Activated T-cell treated with anti-CD3 and anti-CD28 coated beads for 1 hour (primary cell): ENCODE measurements at regions not wholly inside any gene's neighbourhood (a gene's known extent, or its start where the extent isn't known, plus 50 kb on each side); places are given as distances from the start of the nearest gene placed in this dataset.

Source experiments
- DNase-seq: peaks from one replicate; pipeline ENCODE4 v3.0.0-alpha.2; 2020; ENCODE audit warnings: low read depth

DNA sequence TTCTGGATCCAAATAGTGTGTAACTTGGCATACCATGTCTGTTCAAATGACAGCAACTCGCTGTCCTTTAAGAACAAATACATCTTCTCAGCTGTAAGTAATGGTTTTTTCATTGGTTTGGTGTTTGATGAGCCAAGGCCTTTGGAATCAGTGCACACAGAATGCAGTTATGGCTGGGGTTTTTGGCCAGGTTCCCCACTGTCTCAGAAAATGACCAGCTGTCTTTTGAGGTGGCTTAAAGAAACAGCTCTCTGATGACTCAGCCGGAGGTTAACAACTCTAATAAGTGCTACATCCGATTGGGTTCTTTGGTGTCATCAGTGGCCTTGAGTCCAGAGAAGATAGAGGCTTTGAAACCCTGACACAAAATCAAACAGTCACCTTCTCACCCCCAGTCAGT, 688.4 kb downstream of the REEP3 start:
- no peak for DNase-seq

DNA sequence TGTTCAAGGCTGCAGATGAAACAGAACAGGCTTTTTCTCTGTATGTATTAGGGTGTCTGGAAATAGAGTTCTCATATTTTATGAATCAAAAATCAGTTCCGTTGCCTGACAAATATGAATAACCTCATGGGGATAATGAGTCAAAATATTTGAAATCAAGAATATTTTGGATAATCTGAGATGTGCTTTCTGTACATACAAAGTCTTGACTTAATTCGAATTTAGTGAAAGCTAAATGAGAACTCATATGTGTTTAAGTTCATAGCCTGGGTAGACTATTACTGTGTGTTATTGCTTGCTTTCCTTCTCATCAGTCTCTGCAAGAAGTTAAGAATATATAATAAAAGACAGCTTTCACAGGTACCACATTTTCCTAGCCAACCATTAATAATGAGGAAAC, 689.0 kb downstream of the REEP3 start:
- DNase-seq = no peak

DNA sequence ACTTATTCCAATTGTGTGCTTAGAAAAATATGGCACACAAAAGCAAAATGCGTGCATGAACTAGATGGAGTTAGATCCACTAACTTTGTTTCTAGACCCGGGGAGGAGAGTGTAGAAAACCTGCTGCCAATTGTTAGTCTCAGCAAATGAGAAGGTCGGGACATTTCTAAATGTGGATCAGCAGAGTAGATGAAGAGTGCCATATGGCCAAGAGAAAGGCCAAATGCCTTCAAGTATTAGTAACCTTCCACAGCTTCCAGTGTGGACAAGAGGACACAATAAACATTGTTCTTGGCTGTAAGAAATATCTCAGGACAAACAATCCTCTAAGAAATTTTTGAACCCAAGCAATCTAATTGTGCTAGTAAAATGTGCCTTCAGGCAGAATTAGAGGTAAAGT, 690.3 kb downstream of the REEP3 start:
- DNase-seq = no peak

DNA sequence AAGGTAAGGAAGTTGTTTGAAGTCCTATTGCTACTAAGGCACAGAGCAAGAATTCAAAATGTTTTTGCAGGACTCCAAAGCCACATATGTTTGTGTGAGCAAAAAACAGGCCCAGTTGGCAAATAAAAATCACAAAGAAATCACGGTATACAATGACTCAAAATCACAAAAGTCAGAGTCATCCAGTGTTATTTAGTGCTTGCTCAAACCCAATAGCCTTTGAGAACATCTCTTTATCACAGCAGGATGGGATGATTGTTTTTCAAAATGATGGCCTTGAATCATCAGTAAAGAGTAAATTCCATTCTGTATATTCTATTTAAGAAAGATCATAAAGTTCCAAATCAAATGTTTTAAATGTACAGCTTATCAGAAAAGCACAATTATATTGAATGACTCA, 693.9 kb downstream of the REEP3 start:
- no peak for DNase-seq

DNA sequence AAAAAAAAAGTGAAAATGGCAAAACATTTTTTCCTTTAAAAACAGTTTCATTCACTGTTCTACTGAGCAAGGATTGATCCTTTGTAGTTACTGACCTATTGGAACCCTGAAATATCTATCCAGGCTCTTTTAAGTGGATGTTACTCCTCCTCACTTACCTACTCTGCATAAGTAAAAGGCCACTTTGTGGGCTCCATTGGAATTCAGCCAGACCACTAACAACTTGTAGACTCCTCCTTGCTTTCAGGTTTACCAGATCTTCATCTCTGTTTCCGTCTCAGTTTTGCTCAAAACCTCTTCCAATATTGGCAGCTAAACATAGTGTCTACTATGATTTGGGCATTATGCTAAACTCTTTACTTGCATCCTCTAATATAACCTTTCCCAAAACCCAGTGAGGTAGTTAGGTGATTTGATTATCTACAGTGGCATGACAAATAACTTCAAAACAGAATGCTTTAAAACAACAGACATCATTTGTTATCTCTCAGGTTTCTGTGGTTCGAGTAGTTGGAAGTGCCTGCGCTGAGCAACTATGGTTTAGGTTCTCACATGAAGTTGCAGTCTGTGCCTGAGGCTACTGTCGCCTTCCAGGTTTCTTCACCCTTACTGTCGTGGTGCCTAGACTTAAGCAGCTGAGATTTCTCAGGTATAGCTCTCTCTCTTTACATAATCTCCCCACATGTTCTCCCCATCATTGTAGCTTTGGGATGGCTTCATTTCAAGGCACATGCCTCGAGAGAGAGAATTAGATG, 698.2 kb downstream of the REEP3 start:
- no peak for DNase-seq

DNA sequence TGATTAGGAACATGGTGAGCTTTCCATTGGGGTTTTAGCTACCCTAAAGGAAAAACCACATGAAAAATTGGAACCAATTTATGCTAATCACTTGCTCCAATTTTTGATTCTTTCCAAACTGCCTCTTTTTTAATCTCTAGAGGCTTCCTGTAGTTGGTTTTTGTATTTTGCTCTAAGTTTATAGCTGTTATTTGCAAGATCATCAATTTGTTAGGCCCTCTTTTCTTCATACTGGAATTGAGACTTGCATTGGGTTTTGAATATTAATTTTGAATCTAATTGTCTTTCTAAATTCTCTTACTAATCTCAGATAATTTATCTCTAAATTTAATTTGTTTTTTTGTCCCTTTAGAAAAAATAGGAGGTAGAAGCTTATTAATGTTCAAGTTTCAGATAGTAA, 713.3 kb downstream of the REEP3 start:
- DNase-seq = no peak

DNA sequence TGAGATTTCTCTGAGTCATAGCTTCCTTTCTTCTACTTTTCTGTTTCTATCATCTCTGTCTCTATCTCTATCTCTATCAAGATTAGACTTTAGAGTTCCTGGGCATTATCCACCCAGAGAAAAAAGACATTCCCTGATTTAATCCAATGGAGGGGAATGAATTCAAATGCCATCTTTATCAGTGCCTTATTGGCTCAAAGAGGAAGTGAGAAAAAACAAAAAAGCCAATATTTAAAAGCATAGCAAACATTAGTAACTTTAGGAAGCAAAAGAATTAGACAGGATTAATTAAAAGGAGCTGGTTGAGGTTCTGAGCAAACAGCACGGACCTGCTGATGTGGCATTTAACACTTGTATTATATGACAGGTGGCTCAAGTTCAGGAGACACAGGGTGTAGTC, 736.5 kb downstream of the REEP3 start:
- no peak for DNase-seq

DNA sequence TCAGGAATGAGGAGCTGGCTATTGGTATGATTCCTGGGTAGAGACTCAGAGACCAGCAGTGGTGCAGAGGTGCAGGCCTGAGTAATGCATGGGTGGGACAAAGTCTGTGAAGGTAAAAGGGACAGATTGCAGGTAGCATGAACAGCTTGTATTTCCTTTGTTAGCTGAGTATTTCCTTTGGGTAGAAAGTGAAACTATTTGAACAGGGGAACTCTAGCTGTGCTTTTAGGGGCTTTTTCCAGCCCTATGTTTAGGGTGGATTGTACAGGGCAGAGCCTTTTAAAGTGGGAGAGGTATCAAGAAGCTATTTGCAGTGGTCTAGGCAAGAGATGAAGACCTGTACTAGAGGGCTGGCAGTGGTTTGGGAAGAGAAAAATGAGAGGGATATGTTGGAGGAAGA, 739.9 kb downstream of the REEP3 start:
- DNase-seq = no peak

DNA sequence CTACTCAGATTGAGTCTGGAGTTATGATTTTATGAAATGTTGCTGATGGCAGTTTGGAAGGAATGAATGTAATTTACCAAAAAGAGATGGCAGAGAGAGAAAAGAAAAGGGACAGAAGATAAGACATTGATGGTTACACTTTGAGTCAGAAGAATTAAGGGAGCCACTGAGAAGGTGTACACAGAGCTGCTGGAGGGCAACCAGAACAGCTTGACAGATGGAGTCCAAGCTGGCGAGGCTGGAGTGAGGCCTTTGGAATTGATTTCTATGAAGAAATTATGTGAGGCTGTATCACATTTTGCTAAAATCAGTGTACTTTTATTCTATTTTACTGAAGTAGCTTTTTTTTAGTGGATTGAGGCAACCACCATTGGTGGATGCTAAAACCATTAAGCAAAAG, 740.5 kb downstream of the REEP3 start:
- DNase-seq = no peak

DNA sequence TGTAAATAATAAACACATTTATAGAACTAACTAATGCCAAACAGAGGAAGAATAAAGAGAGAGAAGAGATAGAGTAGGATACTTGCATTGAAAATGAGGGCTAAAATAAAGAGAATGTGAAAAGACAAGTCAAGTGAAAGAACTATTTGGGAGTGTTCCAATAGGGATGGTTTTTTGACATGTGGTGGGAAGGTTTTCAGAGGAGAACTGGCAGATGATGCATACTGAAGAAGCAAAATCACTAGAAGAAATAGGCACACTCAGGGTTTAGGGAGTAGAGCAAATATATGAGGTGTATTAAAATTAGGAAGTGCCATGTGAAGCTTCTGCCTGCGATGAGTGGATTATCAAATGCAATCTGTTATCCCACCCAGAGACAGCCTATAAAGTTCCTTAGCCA, 744.8 kb downstream of the REEP3 start:
- no peak for DNase-seq

DNA sequence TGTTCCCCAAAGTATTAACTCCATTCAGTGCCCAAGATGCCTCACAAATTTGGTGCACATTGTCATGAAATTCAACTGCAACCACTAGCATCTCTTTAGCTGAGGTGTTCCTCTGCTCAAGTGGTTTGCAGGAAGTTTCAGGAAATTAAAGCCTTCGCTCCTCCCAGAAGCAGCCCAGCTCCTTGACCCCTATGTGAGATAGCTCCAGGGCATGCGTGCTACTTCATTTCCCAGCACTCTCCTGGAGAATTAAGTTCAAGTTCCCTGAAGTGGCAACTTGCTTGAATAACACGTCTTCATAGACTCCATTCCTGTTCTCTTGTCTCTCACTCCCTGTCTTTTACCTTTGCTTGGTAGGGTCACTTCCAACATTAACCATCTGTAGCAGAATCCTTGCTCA, 750.3 kb downstream of the REEP3 start:
- DNase-seq = no peak

DNA sequence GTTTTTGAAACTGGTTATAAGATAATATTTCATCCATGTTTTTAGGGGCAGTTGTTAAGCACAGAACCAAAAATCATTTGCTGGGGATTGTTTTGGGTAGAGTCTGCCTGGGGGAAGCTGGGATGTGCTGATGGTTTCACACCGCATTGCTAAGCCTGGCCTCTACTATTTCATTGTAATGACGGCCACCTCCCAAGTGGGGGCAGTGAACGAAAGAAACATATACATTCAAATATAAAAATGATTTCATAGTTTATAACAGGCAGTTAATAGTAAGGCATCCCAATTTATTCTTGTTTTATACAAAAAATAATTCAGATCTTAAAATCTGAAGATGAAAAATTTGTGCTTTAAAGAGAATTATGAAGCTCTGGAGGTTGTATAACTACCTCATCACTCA, 750.8 kb downstream of the REEP3 start:
- no peak for DNase-seq

DNA sequence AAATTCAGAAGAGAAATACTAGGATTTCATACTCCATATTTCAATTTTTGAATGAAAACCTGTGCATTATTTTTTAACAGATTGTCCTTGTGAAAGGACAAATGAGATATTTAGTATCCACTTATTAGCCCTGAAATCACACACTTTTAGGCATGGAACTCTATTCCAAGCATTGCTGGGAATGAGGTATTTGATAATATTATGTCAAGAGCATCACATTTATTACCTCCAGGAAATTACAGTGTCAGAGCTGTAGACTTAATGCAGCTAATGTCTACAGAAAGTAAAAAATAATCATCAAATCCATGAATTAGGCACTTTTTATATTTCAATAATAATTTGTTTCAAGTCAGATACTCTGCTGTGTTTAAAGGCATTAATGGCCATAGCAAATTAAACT, 753.8 kb downstream of the REEP3 start:
- no peak for DNase-seq

DNA sequence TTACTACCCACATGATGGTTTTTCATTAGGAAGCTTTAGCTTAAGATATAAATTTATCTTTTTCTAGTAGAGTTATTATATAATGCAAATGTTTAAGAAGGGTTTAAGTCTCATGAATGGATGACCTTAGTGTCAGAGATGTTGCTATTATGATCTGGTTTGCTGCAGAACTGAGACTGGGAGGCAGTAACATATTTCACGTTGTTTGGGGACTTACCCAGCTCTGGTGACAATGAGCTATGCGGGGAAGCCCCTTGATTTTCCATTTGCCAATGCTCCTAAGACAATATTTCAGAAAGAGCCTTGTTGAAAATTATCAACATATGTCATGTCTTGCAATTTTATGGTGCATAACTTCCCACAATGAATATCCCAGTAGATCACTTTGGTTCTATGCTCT, 754.6 kb downstream of the REEP3 start:
- DNase-seq = no peak

DNA sequence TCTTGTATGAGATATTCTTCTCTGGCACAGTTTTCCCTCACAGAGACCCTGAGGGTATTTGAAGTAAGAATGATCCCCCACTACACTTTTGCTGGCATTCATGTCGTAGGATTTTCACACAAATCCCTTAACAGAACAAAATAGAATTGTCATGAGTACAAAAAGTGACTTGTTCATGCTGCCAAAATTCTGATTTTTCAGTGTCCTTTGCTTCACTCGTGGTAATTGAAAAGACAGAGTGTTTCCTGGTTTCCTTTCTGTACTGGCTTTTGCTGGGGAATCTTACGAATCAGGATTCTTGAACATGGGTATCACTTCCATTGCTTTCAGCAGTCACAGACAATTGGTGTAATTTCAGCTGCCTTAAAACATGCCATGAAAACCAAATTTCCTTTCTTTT, 756.3 kb downstream of the REEP3 start:
- DNase-seq = no peak

DNA sequence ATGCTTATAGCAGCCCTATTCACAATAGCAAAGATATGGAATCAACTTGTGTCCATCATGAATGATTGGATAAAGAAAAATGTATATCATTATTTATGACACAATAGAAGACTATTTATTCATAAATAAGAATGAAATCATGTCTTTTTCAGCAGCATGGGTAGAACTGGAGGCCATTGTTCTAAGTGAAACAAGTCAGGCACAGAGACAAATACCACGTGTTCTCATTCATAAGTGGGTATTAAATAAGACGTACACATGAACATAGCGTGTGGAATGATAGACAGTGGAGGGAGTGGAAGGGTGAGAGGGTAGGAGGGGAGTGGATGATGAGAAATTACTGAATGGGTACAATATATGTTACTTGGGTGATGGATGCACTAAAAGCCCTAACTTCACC, 762.4 kb downstream of the REEP3 start:
- no peak for DNase-seq

DNA sequence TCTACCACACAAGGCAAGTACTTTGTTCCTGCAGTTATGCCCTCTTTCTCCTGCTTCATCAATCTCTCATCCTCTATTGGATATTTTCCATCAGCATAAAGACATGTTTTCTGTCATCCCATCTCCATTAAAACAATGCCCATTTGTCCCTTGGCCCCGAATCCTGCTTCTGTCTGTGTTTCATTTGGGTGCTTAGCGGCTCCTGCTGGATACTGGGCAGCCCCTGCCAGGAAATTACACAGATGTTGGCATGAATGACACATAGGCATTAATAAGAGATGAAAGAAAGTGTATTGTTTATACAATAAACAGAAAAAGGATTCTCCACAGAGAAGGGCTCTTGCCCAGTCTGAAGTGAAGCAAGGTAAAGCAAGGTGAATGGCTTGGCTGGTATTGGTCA, 765.3 kb downstream of the REEP3 start:
- no peak for DNase-seq

DNA sequence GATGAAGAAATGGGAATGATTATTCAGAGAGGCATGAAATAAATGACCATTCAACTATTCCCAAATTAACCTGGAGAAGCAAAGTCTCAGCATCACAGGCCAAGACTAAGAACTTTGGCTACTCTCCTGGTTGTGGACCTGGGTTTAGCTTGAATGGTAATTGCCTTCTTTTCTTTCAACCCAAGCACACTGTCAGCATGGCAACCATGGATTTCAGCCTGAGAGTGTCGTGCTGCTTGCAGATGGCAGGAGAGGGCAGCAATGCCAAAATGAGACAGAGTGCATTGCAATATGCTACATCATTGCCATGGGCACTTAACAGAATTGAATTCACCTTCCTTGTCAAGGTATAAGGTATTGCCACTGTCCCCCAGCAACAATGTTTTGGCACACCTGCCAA, 767.2 kb downstream of the REEP3 start:
- DNase-seq = no peak

DNA sequence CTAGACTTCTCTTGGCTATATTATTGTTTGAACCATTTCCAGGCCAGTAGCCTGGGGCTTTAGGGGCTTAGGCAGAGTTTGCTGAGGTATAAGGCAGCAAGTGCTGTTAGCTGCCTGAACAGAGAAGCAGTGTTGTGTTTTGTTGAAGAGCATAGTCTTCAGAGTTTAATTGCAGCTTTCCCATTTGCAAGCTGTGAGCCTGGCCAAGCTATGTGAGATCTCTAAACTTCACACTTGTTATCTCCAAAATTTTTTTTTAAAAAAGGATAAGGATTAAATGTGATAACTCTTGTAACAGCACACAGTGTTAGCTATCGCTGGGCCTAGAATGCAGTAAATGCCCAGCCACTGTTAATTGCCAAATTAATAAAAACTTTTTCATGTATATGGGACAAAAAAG, 782.4 kb downstream of the REEP3 start:
- DNase-seq = no peak

DNA sequence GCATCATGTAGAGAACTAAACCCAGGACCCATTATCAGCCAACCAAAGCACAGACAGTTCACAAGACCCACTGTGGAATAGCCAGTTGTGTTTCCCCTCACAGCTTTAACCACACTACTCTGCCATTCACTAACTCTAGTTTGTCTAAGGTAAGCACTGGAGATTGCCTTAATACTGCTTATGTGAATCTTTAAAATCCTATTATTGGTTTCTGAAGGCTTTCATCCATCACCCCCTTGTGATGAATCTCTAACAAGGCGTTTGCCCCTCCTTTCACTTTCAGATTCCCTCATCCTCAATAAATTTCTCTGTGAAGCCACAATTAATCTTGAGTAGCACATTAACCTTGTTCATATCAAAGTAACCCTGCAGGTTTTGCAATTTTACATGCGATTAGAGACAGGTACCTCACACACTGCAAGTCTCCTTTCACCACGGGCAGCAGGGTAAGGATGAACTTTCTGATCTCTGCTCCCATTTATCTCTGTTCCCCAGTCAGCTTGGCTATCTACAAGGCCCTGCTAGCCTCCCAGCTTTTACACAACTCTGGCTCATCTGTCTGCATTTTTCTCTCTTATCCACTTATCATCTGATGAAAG, 785.6 kb downstream of the REEP3 start:
- no peak for DNase-seq

DNA sequence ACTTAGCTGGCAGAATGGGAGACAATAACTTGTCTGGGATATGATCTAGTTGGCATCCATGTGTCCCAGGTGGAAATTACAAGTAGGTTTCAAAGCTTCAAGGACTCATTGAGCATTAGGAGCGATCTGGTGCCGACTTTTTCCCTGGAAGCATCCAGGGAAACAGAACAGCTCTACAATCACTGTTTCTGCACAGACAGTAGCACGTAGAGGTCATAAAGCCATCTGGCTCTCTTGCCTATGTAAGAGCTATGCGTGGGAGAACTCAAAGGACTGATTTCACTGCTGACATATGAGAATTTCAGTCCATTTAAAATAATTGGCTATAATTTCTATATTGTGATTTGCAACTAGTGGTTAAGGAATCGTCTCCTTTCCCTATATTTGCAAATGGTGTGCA, 791.7 kb downstream of the REEP3 start:
- no peak for DNase-seq

DNA sequence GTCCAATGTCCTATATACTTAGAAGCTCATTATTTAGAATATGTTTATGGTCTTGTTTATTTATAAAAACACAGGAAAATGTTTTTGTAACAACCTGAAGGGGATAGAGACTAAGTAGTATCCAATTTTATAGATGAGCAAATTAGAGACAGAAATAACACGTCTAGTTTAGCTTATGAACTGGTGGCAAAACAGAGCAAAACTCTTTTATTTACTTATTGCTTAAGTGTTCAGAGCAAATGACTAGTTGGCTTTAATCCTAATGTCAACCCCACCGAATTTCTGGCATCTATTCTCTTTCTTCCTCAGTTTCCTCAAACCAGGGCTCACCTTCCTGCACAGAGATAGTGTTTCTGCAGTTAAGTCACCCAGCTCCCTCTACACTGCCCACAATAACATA, 792.8 kb downstream of the REEP3 start:
- no peak for DNase-seq

DNA sequence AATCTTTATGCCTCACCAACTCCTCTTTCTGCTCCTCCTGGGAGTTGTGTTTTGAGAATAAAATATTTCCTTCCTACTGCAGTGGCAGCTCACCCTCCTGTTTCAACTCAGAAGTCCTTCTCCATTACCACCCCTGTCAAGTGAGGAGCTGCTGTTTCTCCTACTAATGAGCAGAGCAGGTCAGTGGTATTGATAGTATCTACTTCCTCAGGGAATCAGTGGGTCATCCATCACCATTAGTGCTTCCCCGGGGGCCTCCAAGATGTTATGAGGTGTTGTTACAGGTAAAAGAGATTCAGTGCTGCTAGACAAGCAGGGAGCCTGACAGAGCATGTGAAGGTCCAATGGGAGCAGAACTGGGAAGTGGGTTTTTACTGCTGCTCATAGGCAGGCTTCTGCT, 795.2 kb downstream of the REEP3 start:
- DNase-seq = no peak

DNA sequence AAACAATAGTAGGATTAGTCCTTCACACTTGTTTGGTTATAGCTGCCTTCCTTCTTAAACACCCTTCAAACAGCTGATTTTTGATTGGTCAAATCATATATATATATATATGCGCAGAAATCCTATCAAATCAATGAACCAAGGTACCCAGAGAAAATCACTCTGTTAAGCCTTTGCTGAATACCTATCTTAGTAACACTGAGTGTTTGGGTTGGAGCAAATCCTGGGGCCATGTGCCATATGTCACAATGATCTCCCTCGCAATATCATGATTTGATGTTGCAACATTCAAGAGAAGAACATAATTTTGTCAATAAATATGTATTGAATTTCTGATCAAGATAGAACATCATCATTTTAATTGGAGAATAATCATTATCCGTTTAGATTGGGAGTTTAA, 795.6 kb downstream of the REEP3 start:
- no peak for DNase-seq
